Caco-2 (cell line): ENCODE measurements at regions not wholly inside any gene's neighbourhood (a gene's known extent, or its start where the extent isn't known, plus 50 kb on each side); places are given as distances from the start of the nearest gene placed in this dataset.
"Not testable (repeated sequence)": the region's sequence is repeated elsewhere in the genome, so short reads cannot be mapped to it uniquely, and the experiment has no call there.

Experiments used
- BruUV-seq: library from RNA; stranded (reverse); fragments of 400-500 nt; replicated peaks from 2 replicates; lab custom pipeline; 2021; lab: Mats Ljungman, UMichigan
- CTCF ChIA-PET: fragments of 300-600 bp; sonication (Branson Sonifier 250); formaldehyde crosslinking; loops from one replicate; lab custom pipeline; 2022; ENCODE audit warnings: antibody characterized with exemption; lab: Charles Lee
- POLR2A ChIA-PET: fragments of 300-600 bp; sonication (Branson Sonifier 250); formaldehyde crosslinking; loops from one replicate; lab custom pipeline; 2022; ENCODE audit warnings: antibody characterized with exemption; lab: Charles Lee
- DNase-seq, 2 experiments: peaks; one replicate each; pipeline versions ENCODE4 v3.0.0 to v3.0.0-alpha.2; 2020 to 2022
- H3K27me3 ChIP-seq: replicated peaks from 2 replicates; pipeline ENCODE4 v1.6.0; 2011; ENCODE audit warnings: low read length; ENCODE audit not compliant: control insufficient read depth, insufficient read depth
- H3K36me3 ChIP-seq: 2 replicates; pipeline ENCODE4 v1.5.1; 2011; ENCODE audit warnings: low read length; ENCODE audit not compliant: control insufficient read depth, insufficient read depth
- H3K4me1 ChIP-seq: fragments of 250-450 bp; sonication (Bioruptor Pico); 2 replicates; pipeline ENCODE4 v1.5.1; 2020; ENCODE audit warnings: mild to moderate bottlenecking
- H3K4me3 ChIP-seq: 2 replicates; pipeline ENCODE4 v1.5.1; 2011; ENCODE audit warnings: low read depth, mild to moderate bottlenecking, control low read depth, low read length
- H3K9me3 ChIP-seq: fragments of 250-450 bp; sonication (Bioruptor Pico); 2 replicates; pipeline ENCODE4 v1.5.1; 2020; ENCODE audit warnings: mild to moderate bottlenecking, moderate library complexity
- H3K27ac Mint-ChIP-seq: one replicate; pipeline ENCODE4 v1.8.0; 2022; ENCODE audit warnings: mixed read lengths; ENCODE audit not compliant: unreplicated experiment
- H3K27me3 Mint-ChIP-seq: one replicate; pipeline ENCODE4 v1.8.0; 2022; ENCODE audit warnings: mixed read lengths; ENCODE audit not compliant: insufficient read depth, unreplicated experiment
- H3K36me3 Mint-ChIP-seq: one replicate; pipeline ENCODE4 v1.8.0; 2022; ENCODE audit warnings: mild to moderate bottlenecking, mixed read lengths; ENCODE audit not compliant: insufficient read depth, unreplicated experiment
- H3K4me1 Mint-ChIP-seq: one replicate; pipeline ENCODE4 v1.8.0; 2022; ENCODE audit warnings: low read depth, mixed read lengths; ENCODE audit not compliant: unreplicated experiment
- H3K4me3 Mint-ChIP-seq: one replicate; pipeline ENCODE4 v1.8.0; 2022; ENCODE audit warnings: mild to moderate bottlenecking, moderate library complexity, mixed read lengths; ENCODE audit not compliant: unreplicated experiment
- H3K9me3 Mint-ChIP-seq: one replicate; pipeline ENCODE4 v1.8.0; 2022; ENCODE audit warnings: mixed read lengths; ENCODE audit not compliant: unreplicated experiment
- intact Hi-C: fragments of 100-400 bp; cut with micrococcal nuclease; formaldehyde crosslinking; loops from one replicate; pipeline ENCODE4 v1.10.0; 2022; ENCODE audit not compliant: unreplicated experiment
- TF ChIP-seq, protein P1 (sequence below), 2 experiments: fragments of 200-600 bp in 1 of 2; IDR thresholded peaks; 1 replicate in 1 of 2; 2 replicates in 1 of 2; pipeline versions ENCODE4 v1.5.1 to v1.8.0; 2011 to 2022; ENCODE audit warnings: antibody characterized with exemption in 1 of 2, control low read depth in 1 of 2, inconsistent platforms in 1 of 2, low read depth in 1 of 2, low read length in 1 of 2, mild to moderate bottlenecking in 1 of 2, moderate library complexity in 1 of 2; ENCODE audit not compliant: insufficient read depth in 1 of 2, severe bottlenecking in 1 of 2, unreplicated experiment in 1 of 2

DNA sequence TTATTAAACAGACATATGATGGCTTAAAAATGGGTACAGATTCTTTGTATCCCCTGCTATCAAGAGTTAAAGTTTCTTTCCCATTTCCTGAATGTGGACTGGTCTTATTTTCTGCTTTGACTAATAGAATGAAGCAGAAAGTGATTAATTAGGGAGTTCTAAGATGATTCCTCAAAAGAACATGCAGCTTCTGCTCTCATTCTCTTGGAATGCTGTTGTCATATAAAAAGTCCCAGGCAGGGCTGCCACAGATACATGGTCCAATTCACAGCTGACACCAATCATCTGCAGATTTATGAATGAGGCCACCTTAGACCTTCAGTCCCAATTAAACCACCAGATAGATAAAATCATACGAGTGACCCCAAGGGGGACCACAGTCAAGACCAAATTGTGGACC, 844.5 kb upstream of the RAG2 start:
- no TSS peak for BruUV-seq
- Mint-ChIP-seq H3K27me3 (no peaks in the 10 kb centered on the region), H3K4me1 (no peaks in the 10 kb centered on the region), H3K9me3 (peaks cover 3% of the 10 kb centered on the region), H3K27ac (no peak overlapping the region), H3K4me3 (no peak overlapping the region), H3K36me3 (no peaks in the 10 kb centered on the region)
- H3K27me3 ChIP-seq: no peaks in the 10 kb centered on the region
- POLR2A ChIA-PET: no interaction called here
- intact Hi-C loops: no loop called here
- TF ChIP-seq, protein P1, sequence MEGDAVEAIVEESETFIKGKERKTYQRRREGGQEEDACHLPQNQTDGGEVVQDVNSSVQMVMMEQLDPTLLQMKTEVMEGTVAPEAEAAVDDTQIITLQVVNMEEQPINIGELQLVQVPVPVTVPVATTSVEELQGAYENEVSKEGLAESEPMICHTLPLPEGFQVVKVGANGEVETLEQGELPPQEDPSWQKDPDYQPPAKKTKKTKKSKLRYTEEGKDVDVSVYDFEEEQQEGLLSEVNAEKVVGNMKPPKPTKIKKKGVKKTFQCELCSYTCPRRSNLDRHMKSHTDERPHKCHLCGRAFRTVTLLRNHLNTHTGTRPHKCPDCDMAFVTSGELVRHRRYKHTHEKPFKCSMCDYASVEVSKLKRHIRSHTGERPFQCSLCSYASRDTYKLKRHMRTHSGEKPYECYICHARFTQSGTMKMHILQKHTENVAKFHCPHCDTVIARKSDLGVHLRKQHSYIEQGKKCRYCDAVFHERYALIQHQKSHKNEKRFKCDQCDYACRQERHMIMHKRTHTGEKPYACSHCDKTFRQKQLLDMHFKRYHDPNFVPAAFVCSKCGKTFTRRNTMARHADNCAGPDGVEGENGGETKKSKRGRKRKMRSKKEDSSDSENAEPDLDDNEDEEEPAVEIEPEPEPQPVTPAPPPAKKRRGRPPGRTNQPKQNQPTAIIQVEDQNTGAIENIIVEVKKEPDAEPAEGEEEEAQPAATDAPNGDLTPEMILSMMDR (IDR thresholded peaks at IDR 0.05; ENCODE audit: insufficient read depth in 1 of 2, low read depth in 1 of 2, low read length in 1 of 2, severe bottlenecking in 1 of 2, unreplicated experiment in 1 of 2): no peak
- no peaks in the 10 kb centered on the region for H3K9me3 ChIP-seq
- no peaks in the 10 kb centered on the region for H3K36me3 ChIP-seq
- no peaks in the 10 kb centered on the region for H3K4me1 ChIP-seq
- CTCF ChIA-PET: no interaction called here
- DNase-seq: no peak
- H3K4me3 ChIP-seq: no peak overlapping the region

DNA sequence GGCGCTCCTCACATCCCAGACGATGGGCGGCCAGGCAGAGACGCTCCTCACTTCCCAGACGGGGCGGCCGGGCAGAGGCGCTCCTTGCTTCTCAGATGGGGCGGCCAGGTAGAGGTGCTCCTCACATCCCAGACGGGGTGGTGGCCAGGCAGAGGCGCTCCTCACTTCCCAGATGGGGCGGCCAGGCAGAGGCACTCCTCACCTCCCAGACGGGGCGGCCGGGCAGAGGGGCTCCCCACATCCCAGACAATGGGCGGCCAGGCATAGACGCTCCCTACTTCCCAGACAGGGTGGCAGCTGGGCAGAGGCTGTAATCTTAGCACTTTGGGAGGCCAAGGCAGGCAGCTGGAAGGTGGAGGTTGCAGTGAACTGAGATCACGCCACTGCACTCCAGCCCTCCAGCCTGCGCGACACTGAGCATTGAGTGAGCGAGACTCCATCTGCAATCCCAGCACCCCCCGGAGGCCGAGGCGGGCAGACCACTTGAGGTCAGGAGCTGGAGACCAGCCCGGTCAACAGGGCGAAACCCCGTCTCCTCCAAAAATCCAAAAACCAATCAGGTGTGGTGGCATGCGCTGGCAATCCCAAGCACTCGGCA, 833.7 kb upstream of the RAG2 start:
- H3K4me1 ChIP-seq, H3K27me3 Mint-ChIP-seq, H3K36me3 Mint-ChIP-seq, intact Hi-C loops, BruUV-seq, H3K9me3 ChIP-seq, H3K4me1 Mint-ChIP-seq, H3K4me3 ChIP-seq, POLR2A ChIA-PET, H3K4me3 Mint-ChIP-seq, H3K36me3 ChIP-seq, H3K27me3 ChIP-seq, H3K27ac Mint-ChIP-seq, DNase-seq, CTCF ChIA-PET: not testable (repeated sequence)
- H3K9me3 Mint-ChIP-seq: peaks cover 19% of the 10 kb centered on the region

DNA sequence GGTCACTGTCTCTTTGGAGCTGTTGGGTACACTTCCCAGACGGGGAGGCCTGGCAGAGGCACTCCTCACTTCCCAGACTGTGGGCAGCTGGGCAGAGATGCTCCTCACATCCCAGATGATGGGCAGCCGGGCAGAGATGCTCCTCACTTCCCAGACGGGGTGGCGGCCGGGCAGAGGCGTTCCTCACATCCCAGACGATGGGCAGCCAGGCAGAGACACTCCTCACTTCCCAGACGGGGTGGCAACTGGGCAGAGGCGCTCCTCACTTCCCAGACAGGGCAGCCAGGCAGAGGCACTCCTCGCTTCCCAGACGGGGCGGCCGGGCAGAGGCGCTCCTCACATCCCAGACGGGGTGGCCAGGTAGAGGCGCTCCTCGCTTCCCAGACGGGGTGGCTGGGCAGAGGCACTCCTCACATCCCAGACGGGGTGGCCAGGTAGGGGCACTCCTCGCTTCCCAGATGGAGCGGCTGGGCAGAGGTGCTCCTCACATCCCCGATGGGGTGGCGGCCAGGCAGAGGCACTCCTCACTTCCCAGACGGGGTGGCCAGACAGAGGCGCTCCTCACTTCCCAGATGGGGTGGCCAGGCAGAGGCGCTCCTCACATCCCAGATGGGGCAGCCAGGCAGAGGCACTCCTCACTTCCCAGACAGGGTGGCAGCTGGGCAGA, 833.1 kb upstream of the RAG2 start:
- H3K36me3 ChIP-seq, intact Hi-C loops, H3K27me3 ChIP-seq, H3K9me3 ChIP-seq, H3K4me3 ChIP-seq, H3K27ac Mint-ChIP-seq, CTCF ChIA-PET, DNase-seq, H3K4me3 Mint-ChIP-seq, H3K4me1 Mint-ChIP-seq, BruUV-seq, H3K36me3 Mint-ChIP-seq, H3K27me3 Mint-ChIP-seq, POLR2A ChIA-PET, H3K4me1 ChIP-seq: not testable (repeated sequence)
- H3K9me3 Mint-ChIP-seq: peaks cover 25% of the 10 kb centered on the region

DNA sequence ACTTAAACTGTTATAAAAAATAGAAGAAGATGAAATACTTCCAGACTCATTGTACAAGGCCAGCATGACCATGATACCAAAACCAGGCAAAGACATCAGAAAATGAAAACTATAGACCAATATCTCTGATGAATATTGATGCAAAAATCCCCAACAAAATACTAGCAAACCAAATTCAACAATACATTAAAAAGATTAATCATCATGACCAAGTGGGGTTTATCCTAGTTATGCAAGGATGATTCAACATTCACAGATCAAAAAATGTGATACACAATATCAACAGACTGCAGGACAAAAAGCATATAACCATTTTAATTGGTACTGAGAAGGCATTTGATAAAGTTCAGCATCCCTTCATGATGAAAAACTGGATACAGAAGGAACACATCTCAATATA, 824.5 kb upstream of the RAG2 start:
- Histone ChIP-seq H3K36me3 (no peaks in the 10 kb centered on the region), H3K4me3 (no peak overlapping the region), H3K4me1 (no peaks in the 10 kb centered on the region), H3K9me3 (no peaks in the 10 kb centered on the region; the same call in 1 of the 2 replicates), H3K27me3 (no peaks in the 10 kb centered on the region)
- CTCF ChIA-PET: no interaction called here
- POLR2A ChIA-PET: no interaction called here
- Mint-ChIP-seq H3K9me3 (peaks cover 35% of the 10 kb centered on the region), H3K4me1 (no peaks in the 10 kb centered on the region), H3K27ac (no peak overlapping the region), H3K4me3 (no peak overlapping the region), H3K27me3 (no peaks in the 10 kb centered on the region), H3K36me3 (no peaks in the 10 kb centered on the region)
- DNase-seq: no peak
- intact Hi-C loops: no loop called here
- BruUV-seq: no TSS peak
- TF ChIP-seq, protein P1 (IDR thresholded peaks at IDR 0.05; ENCODE audit: insufficient read depth in 1 of 2, low read depth in 1 of 2, low read length in 1 of 2, severe bottlenecking in 1 of 2, unreplicated experiment in 1 of 2): no peak
